NK-92 treated with Interleukin-12 subunit alpha and Interleukin-12 subunit beta, amount 100 ng/mL, for 24 hours (cell line): ENCODE measurements at regions not wholly inside any gene's neighbourhood (a gene's known extent, or its start where the extent isn't known, plus 50 kb on each side); places are given as distances from the start of the nearest gene placed in this dataset.

Experiments
- DNase-seq: peaks from one replicate; lab custom pipeline; 2025; lab: John Stamatoyannopoulos, UW

DNA sequence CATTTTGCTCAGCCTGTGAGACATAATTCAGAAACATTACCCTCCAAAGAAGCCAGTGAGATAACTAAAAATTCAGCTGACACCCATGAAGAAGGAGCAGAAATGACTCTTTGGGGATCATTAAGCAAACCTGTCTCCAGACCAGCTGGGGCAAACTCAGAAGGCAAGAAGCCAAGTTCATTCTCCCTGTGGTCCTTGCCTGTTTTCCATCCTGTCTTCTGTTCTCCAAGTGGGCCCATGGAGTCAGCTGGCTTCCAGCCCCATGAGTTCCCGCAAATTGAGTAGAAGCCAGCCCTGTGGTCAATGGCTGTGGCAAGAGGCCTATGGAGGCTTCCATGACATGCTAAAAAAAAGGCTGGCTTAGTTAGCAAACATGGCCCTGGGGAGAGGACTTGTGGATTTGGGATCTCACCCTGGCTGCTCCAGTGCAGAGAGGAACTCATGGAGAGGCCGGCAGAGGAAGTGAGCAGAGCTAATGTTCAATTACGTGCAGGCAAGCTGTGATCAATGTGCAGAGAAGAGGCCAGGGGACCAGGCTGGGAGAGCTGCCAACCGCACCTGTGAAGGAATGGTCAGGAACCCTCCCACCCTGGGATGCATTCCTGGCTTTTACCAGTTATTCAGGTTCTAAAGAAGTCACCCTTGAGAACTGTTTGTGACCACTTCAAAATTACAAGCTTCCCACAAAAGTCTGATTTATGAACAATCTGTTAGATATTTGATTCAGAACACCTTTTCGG, 229.1 kb downstream of the TSHZ3 start:
- no peak for DNase-seq

DNA sequence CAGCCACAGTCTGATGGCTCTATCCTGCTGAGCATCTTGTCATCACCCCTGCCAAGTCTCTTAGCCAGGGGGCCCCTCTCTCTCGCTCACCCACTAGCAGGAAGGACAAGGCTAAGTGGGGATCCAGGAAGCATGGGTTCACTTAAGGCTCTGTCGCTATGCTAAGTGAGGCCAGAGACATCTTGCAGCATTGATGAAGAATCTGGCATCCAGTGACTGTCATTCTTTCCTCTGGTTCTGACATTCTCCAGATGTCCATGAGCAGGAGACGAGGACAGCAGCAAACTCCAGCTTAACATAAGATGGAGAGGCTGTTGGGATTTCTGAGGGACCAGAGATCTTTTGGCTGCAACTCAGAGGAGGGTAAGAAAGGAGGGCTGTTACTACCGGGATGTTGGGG, 230.2 kb downstream of the TSHZ3 start:
- no peak for DNase-seq

DNA sequence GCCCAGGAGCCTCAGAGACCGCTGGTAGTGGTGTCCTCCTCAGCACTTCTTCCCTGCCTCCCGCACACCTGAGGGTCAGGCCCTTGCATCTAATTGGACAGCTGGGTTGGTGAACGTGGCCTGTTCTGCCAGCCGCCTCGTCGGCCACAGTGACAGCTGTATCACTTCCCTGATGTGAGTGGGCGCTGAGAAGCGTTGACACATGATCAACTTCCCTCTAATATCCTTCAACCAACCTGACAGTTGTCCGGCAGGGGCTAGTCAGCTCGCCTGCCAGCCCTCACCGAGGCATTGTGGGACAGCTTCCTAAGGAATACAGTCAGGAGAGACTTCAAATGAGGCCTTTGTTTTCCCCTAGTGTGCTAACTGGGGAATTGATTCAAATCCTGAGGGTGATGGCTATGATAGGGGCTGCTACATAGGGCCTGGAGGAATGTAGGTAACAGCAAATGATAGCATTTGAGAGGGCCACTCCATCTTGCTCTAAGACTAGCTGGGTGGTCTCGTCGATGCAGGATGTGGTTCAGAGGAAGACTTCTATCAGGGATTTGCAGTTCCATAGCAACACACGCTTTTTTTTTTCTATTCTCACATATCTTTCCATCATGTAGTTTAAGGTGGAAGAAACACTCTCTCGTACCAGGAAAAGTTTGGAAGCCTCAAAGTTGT, 230.8 kb downstream of the TSHZ3 start:
- no peak for DNase-seq

DNA sequence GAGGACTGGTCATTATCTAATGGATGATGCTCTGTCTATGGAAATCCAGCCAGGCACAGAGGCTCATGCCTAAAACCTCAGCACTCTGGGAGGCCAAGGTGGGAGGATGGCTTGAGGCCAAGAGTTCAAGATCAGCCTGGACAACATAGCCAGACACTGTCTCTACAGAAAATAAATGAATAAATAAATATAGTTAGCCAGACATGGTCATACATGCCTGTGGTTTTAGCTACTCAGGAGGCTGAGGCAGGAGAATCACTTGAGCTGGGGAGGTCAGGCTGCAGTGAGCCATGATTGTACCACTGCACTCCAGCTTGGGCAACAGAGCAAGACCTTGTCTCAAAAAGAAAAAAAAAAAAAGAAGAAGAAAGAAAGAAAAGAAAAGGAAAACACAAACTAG, 234.7 kb downstream of the TSHZ3 start:
- DNase-seq = no peak

DNA sequence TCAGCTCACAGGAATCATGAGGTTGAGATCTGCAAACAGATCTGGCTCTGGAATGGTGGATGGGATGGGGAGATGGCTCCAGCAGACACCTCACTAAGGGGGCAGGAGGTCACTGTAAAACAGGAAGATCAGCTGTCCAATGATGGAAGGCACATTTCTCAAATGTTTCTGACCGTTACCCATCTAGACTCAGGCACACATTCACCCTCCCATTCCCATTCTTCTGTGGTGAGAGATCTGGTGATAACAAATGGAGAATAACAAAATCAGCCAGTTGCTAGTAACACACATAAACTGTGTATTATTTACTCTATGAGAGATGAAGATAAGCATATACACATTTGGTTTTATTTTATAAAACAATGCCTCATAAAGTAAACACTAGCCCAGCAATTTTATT, 235.9 kb downstream of the TSHZ3 start:
- DNase-seq = no peak

DNA sequence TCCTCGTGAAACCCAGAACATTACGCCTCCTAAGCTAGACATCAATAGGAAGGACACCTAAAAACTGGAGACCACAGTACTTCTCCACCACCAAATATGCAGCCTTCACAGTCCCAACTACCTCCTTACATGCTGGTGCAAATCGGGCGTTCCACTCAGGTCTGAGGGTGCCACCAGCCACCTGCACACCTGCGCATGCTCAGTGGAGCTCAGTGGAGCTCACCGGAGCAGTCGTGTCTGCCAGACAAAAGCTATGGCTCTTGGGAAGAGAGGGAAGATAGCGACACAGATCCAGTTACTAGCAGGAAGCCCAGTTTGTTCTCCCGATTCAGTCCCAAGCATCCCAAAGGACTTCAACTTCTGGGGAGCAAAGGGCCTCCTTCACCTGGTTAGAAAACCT, 237.1 kb downstream of the TSHZ3 start:
- DNase-seq = no peak

DNA sequence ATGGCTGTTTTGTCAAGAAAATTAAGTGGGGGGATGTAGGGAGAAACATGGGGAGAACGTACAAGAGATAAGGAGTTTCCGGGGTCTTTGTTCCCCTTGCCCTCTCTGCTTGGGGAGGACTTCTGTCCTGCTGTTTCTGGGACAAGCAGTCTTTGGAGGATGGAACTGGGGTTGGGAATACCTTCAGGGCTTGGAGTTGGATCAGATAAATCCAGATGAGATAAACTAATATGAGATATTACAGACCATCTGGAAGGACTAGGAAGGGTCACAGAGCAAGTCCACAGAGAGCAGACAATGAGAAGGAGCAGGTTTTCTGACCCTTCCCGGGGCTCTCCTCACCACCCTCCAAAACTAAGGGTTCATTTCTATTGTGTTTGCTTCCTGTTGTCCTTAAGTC, 237.5 kb downstream of the TSHZ3 start:
- no peak for DNase-seq

DNA sequence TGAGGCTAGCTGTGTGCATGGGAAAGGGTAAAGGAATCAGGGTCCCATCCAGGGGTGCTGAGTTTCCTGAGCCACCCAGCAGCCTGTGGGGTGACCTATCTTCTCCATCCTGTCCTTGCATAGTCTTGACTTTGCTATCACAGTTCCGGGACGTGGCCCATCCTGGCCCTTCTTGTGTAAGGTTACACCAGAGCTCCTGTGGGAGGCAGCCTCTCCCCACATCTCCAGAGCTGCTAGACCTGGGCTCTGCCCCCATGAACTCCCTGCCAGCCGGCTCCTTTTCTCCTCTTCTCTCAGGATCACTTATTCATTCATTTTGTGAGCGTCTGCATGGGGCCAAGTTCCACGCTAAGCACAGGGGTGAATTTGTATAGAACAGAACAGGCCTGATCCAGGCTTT, 238.9 kb downstream of the TSHZ3 start:
- DNase-seq = no peak

DNA sequence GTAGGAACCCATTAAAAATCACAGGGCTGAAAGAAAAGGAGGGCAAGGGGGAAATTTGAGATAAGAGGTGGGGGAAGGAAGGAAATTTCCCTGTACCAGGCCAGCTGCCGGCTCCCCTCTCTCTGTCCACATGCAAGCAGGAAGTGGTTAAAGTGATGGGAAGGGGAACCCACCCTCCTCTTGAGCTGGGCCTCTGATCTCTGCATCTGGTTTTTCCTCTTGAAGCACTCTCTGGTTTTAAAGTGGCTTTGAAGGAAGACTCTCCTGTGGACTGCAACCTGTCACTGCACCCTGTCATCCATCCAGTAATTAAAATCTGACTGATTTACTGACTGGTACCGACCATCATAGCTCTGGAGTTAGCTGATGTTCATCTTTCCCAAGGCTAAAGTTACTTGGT, 239.6 kb downstream of the TSHZ3 start:
- no peak for DNase-seq

DNA sequence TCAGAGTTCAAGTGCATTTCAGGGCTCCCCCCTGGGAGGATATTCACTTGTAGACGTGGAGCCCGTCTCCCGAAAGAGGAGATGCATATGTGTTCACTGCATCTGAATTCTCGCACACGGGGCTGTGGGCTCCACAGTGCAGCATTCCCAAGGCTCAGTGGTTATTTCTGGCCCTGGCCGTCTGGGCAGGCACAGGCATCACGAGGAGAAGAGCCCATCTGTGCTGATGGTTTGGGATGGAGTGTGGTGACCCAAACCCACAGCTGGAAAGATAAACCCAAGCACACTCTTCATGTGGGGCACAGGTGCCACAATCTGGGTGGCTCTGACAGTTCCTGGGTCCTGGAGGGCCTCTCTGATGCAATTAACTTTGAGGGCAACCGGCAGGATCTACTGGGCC, 242.1 kb downstream of the TSHZ3 start:
- no peak for DNase-seq

DNA sequence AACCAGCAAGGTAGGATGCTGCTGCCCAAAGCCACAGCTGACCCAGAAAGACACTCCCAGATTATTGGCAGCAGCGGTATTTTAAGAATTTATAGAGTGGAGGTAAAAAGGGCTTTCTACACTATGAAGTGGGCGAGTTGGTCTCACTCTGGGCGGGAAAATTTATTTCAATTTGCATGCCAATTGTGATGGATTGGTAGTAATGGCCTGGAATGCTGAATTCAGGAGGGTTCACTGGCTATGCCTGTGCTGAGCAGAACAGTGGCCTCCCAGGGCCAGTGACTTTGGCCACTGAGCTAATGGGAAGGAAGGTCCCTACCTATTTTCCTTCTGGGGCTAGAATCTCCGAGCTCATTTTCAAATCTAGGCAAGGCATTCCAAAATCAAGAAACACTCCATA, 243.5 kb downstream of the TSHZ3 start:
- DNase-seq = no peak

DNA sequence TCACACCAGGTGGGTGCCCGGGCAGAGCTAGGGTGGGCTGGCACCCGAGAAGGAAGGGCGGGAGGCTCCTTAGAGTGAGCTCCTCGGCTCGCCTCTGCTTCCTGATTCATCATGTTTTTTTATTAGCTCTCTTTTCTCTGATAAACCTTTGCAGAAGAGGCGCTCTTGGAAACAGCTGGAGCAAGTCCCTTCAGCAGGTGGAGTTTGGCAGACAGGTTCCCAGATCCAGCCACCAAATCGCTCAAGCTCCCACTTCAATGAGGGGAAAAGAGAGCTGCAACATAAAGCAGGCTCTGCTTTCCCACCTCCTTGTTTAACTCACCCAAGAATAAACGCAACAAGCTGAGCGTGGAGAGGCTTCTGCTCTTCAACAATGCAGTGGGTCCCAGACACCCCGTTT, 244.8 kb downstream of the TSHZ3 start:
- DNase-seq = no peak

DNA sequence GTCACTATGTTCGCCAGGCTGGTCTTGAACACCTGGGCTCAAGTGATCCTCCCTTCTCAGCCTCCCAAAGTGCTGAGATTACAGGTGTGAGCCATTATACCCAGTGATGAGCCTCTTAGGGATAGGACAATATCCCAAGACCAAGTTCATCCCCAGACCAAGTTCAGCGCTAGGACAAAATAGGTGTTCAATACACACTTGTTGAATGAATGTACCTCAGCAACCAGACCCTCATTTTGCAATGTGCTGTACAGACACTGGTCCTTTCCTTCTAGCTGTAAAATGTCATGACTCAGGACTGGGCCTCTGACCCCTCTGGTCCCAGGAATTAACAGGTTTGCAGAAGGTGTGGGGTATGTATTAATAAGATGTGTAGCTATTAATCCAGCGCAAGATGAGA, 246.0 kb downstream of the TSHZ3 start:
- DNase-seq = no peak

DNA sequence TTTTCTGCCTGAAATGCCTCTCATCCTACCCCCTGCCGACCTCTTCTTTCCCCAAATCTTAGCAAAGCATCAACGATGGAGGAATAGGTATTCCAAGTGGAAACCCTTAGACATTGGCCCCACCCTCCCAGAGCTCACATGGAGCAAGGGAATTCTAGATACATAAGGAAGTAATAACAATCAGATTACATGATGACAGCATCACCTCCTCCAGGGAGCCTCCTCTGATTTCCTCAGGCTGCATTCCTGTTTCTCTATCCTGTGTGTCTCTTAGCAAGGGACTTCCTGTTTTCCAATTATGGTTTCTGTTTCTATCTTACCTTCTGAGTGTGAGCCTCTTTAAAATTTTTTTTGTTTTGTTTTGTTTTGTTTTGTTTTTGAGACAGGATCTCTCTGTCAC, 246.6 kb downstream of the TSHZ3 start:
- no peak for DNase-seq

DNA sequence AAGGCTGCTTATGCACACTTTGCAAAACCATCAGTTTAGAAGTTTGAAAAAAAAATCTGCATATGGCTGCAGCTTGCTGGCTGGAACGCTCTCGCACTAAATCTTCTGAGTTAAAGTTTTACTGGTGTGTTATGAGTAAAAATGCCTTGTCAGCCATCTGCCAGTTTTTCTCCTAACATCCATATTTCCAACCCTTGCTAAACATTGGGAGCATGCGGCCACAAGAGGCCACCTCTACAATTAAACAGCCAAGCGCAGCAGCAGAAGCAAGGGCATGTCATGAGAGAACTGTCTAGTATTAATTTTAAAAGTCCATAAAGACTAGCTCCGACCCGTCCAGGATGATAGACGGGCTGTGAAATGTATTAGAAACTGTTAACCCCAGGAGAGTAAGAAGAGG, 248.3 kb downstream of the TSHZ3 start:
- no peak for DNase-seq

DNA sequence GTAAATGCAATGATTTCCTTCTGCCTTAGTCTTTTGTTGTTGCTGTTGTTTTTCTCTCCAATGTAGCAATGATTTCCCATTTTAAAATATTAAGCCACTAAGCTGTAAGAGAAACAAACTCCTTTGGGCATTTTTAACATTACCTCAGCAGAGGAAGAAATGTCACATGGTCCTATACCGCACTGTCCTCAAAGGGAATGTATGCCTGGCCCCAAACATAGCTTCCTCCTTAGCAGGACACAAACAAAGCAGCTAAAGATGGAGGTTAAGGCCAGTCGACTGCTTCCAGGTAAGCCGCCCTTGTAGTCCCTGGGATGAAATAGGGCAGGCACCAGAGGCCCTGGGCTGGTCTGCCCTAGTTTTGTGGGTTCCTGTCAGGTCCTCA, 249.0 kb downstream of the TSHZ3 start:
- no peak for DNase-seq

DNA sequence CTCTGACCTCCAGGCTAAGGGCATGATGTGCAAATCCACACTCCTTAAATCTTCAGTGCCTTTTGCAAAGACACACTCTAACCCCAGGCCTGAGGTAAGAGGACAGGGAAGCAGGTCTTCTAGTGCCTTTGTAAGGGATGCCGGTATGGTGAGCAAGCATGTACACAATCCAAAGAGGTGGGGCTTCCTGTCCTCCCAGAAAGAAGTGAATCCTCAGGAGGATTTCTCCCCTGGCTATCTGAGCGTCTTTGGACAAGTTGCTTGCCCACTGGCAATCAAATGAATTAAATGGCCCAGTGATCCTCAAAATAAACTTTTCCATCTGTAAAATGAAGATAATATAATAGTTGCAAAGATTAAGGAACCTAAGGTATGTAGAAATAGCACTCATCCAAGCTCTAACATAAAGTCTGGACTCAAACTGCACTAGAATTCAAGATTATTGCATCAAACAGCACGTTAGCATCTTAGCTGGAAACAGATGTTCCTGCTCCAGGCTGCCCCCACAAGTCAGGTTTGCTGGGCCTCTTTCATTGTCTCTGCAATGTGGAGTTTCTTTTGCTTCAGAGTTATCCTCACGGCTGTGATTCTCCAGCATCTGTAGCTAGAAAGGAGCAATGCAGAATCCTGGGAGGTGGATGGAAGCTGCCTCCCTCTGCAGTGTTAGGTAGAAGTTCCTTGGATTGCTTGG, 249.6 kb downstream of the TSHZ3 start:
- DNase-seq = no peak

DNA sequence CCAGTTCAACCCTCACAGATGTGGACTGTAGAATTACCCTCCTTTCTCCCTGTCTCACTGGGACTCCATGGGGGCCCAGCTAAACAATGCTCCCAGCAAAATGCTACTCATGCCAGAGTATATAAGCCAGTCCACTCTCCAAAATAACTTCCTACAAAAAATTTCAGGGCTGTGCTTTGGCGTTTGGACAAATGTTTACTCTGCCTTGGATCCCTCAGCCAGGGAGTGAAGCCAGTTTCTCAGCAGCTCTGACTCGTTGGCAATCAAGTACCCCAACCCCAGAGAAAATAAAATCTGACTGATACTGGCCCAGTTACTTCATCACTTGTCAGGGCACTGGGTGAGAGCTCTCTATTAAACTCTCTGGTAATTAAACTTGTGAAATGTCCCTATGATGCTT, 250.4 kb downstream of the TSHZ3 start:
- DNase-seq = no peak

DNA sequence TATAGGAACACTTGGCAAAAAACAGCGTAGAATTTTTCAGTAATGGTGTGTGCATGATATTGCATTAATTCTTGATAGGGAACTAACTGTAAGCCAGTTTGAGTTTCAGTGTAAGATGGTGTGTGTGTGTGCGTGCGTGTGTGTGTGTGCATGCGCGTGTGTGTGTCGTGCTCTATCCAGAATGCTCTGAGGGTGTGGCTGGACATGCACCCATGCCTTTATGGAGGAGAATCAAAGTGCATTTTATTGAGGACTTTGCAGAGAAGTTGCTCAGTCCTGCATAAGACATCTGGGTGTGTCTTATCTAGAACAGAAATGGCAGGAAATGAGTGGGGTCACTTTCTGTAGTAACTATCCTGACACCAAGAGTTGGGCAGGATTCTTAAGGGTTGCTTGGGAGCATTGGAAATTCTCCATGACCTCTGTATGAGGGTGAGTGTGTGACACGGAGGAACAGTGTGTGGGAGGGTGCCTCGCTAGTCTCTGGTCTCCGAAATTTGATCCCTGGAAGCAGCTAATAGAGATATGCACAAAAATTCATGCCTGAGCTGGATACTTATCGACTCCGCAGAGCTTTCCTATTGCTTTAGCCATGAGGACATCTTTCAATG, 252.2 kb downstream of the TSHZ3 start:
- no peak for DNase-seq

DNA sequence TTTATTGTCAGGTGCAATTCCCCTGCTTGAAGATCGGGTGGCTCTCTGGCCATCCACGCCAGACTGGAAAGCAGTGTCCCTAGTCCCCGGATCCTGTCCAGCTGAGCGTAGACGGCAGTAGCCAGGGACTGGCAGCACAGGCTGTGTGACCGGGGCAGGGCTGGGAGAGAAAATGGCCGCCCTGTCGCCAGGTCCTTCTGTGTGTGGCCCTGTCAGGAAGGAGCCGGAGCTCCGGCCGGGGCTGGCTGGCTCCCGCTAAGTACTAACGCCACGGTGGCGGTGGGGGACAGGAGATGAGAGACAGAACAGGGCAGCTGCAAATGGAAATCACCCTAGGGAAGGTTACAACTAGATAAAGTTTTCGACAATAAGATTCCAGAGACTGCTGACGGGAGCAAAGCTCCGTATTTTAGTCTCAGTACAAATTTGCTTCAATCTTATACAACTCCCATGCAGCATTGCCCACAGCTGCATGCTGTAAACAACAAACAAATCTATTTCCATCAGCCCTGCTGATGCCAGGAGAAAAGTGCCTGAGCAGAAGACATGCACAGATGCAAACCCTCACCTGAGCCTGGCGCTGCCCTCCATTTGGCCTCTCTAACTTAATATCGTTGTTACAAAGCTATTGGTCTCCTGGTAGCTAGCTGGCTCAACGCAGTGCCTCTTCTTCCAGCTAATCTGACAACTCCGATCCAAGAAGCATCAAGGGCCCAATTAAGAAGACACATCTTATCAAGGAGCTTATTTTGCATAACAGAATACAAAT, 253.0 kb downstream of the TSHZ3 start:
- DNase-seq = no peak

DNA sequence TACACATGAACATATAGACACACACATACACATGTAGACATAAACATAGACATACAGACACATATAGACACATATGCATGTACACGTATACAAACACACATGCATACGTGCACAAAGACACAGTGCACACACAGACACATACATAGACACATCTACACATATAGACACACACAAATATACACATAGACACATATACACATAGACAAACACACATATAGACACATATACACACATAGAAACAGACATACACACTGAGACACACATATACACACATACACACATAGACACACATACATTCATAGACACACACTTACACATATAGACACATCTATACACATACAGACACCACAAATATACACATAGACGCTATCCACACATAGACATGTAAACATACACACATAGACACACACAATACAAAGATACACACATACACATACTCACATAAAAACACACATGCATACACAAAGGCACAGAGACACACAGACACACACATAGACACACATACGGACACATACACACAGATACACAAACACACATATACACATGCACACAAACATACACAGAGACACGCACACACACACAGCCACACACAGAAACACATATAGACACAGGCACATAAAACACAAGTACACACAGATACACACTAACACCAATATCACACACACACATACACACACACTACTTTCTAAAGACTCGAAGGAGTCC, 254.0 kb downstream of the TSHZ3 start:
- no peak for DNase-seq

DNA sequence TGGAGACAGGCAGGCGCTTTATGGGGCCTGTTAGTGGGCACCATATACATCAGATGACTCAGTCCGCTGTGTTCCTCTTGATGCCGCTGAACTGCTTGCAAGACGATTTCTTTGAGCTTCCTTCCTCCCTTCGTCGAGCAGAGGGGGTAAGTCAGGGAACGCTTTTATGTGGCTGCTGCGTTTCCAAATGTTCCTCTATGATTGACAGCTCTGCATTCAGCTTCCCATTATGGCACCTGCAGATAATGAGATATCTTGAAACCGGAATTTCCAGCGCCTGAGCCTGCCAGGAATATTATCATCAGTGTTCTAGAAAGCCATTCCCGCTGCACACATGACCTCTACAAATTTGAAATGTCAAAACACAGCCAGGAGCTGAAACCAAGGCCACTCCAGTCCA, 257.0 kb downstream of the TSHZ3 start:
- no peak for DNase-seq
